ENCODE measurements at regions not wholly inside any gene's neighbourhood (a gene's known extent, or its start where the extent isn't known, plus 50 kb on each side); places are given as distances from the start of the nearest gene placed in this dataset.

DNA sequence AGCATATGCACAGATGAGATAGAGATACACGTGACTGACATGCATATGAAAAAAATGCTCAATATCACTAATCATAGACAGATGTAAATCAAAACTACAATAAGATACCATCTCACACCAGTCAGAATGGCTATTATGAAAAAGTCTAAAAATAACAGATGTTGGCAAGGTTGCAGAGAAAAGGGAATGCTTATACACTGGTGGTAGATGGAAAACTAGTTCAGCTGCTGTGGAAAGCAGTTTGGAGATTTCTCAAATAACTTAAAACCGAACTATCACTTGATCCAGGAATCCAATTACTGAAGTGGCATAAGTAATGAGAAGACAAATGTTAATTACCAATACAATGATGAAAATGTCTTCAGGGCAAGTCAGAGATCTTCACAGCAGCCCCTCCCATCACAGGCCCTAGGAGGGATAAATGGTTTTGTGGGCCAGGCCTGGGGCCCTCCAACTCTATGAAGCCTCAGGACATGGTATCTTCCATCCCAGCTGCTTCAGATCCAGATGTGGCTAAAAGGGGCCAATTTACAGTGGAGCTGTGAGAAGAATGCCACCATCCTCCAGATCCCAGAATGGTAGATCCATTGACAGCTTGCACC, 71.4 kb upstream of the PLSCR4 start:
- H2AFZ ChIP-seq (ENCODE audit: low read length) = no peak overlapping the region
- H4K91ac ChIP-seq (ENCODE audit: insufficient read length, low read depth, low read length) = no peak overlapping the region
- no peak overlapping the region for H3K4me2 ChIP-seq (ENCODE audit: insufficient read depth, insufficient read length, low read length)
- Mint-ChIP-seq H3K36me3 (ENCODE audit: insufficient read depth in 1 of 3, low read depth in 3 of 3) (peaks cover 0 to 2% (median 1%) of the 10 kb centered on the region in 3 experiments; a peak in 1 of 7 replicates), H3K27me3 (ENCODE audit: low read depth) (no peaks in the 10 kb centered on the region), H3K4me3 (no peak overlapping the region), H3K4me1 (no peaks in the 10 kb centered on the region; a peak in 1 of 4 replicates), H3K9me3 (peaks cover 0 to 5% of the 10 kb centered on the region in 2 experiments; a peak in 1 of 5 replicates), H3K27ac (no peak overlapping the region)
- H2BK5ac ChIP-seq (ENCODE audit: insufficient read length, low read length) = no peak overlapping the region
- H4K20me1 ChIP-seq (ENCODE audit: control insufficient read depth, insufficient read depth, insufficient read length) = no peaks in the 10 kb centered on the region
- no peaks in the 10 kb centered on the region for H3K79me1 ChIP-seq (ENCODE audit: insufficient read depth, low read depth, low read length, poor library complexity, severe bottlenecking)
- no peak overlapping the region for H2BK20ac ChIP-seq (ENCODE audit: low read depth, low read length, poor library complexity, severe bottlenecking)
- no peak for TF ChIP-seq CTCF (conservative IDR thresholded peaks at IDR 0.05)
- no peak overlapping the region for H3K23ac ChIP-seq (ENCODE audit: insufficient read length, low read depth, low read length)
- no peak for DNase-seq
- no peaks in the 10 kb centered on the region for H3K23me2 ChIP-seq (ENCODE audit: insufficient read length, low read depth, low read length, poor library complexity, severe bottlenecking)
- no peaks in the 10 kb centered on the region for H3K79me2 ChIP-seq (ENCODE audit: insufficient read depth, low read length)
- no peak overlapping the region for H3K14ac ChIP-seq (ENCODE audit: insufficient read depth, low read length)
- H3K9ac ChIP-seq (ENCODE audit: extremely low read depth, insufficient read length, low read length) = no peak overlapping the region
- H2BK15ac ChIP-seq (ENCODE audit: low read depth, low read length) = no peak overlapping the region
- H3K9me3 ChIP-seq (ENCODE audit: control insufficient read depth, low read depth, low read length) = no peaks in the 10 kb centered on the region
- H4K5ac ChIP-seq (ENCODE audit: insufficient read length, low read depth, low read length) = no peak overlapping the region
- H2BK12ac ChIP-seq (ENCODE audit: insufficient read length, low read depth, low read length) = no peak overlapping the region
- WGBS (ENCODE audit: extremely low coverage, insufficient read length, low lambda C conversion rate) = no CpG with 5 or more reads among the region's 2 CpGs
- H3K4me1 ChIP-seq (ENCODE audit: insufficient read depth, low read length) = no peaks in the 10 kb centered on the region
- H2BK120ac ChIP-seq (ENCODE audit: low read depth, low read length, poor library complexity, severe bottlenecking) = no peak overlapping the region
- no peak overlapping the region for H3K56ac ChIP-seq (ENCODE audit: insufficient read length, low read depth, low read length)
- H3K27me3 ChIP-seq (ENCODE audit: insufficient read depth, low read length) = no peaks in the 10 kb centered on the region
- H3K27ac ChIP-seq (ENCODE audit: insufficient read length, low read depth, low read length) = no peak overlapping the region
- no peak overlapping the region for H4K8ac ChIP-seq (replicated peaks; ENCODE audit: insufficient read length, low read depth, low read length)
- no peak overlapping the region for H3T11ph ChIP-seq (ENCODE audit: low read length)
- no peak overlapping the region for H2AK5ac ChIP-seq (ENCODE audit: insufficient read length, low read length)
- H3K18ac ChIP-seq (ENCODE audit: insufficient read length, low read depth, low read length) = no peak overlapping the region
- H3K4ac ChIP-seq (ENCODE audit: low read depth, low read length) = no peak overlapping the region

Data from H9 (cell line).